ENCODE measurements at regions not wholly inside any gene's neighbourhood (a gene's known extent, or its start where the extent isn't known, plus 50 kb on each side); places are given as distances from the start of the nearest gene placed in this dataset.

DNA sequence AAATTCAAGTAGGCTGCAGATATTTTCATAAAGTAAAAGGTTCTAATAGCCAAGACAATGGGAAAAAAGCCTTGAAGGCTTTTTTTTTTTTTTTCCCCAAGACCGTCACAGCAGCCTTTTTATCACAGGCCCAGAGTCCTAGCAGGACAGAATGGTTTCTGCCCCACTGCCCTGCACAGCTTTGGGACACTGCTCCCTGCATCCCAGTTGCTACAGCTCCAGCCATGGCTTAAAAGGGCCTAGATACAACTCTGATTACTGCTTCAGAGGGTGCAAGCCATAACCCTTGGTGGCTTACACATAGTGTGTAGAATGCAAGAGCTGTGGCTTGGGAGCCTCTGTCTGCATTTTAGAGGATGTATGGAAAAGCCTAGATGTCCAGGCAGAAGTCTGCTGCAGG lies 1362.8 kb downstream of the SLITRK5 start:
- TF ChIP-seq, protein P1, sequence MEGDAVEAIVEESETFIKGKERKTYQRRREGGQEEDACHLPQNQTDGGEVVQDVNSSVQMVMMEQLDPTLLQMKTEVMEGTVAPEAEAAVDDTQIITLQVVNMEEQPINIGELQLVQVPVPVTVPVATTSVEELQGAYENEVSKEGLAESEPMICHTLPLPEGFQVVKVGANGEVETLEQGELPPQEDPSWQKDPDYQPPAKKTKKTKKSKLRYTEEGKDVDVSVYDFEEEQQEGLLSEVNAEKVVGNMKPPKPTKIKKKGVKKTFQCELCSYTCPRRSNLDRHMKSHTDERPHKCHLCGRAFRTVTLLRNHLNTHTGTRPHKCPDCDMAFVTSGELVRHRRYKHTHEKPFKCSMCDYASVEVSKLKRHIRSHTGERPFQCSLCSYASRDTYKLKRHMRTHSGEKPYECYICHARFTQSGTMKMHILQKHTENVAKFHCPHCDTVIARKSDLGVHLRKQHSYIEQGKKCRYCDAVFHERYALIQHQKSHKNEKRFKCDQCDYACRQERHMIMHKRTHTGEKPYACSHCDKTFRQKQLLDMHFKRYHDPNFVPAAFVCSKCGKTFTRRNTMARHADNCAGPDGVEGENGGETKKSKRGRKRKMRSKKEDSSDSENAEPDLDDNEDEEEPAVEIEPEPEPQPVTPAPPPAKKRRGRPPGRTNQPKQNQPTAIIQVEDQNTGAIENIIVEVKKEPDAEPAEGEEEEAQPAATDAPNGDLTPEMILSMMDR (IDR thresholded peaks at IDR 0.05), result no peak
- no peak for TF ChIP-seq POLR2A (IDR thresholded peaks at IDR 0.05)

Data from ovary (tissue), 3 donors.